Left ventricle myocardium inferior (tissue), 1 donor: ENCODE measurements at regions not wholly inside any gene's neighbourhood (a gene's known extent, or its start where the extent isn't known, plus 50 kb on each side); places are given as distances from the start of the nearest gene placed in this dataset.

Experiments
- DNase-seq: peaks from one replicate; pipeline ENCODE4 v3.0.0-alpha.2; 2020
- H3K27ac ChIP-seq: fragments of 200-600 bp; replicated peaks from 2 replicates; pipeline ENCODE4 v1.8.0; 2021
- H3K27me3 ChIP-seq: fragments of 200-600 bp; 2 replicates; pipeline ENCODE4 v1.8.0; 2021; ENCODE audit warnings: low read depth
- H3K36me3 ChIP-seq: fragments of 200-600 bp; 2 replicates; pipeline ENCODE4 v1.8.0; 2021
- H3K4me1 ChIP-seq: fragments of 200-600 bp; 2 replicates; pipeline ENCODE4 v1.8.0; 2021
- H3K4me3 ChIP-seq: fragments of 200-600 bp; 2 replicates; pipeline ENCODE4 v1.8.0; 2021; ENCODE audit warnings: mild to moderate bottlenecking, moderate library complexity
- H3K9me3 ChIP-seq: fragments of 200-600 bp; replicated peaks from 2 replicates; pipeline ENCODE4 v1.8.0; 2021
- CTCF ChIP-seq: fragments of 200-600 bp; IDR thresholded peaks from 2 replicates; pipeline ENCODE4 v1.8.0; 2021; ENCODE audit warnings: antibody characterized with exemption, mild to moderate bottlenecking, borderline replicate concordance
- intact Hi-C: fragments of 100-400 bp; cut with micrococcal nuclease; formaldehyde crosslinking; loops from one replicate; pipeline ENCODE4 v1.11.0; 2022
- donor health status: DM: no; HTN: yes; CAD: no; lungs with severe emphysema.

GRCh38 chr10:15985690-15986089, 125.4 kb upstream of the MINDY3 start:
- peaks cover 16% of the 10 kb centered on the region for H3K9me3 ChIP-seq
- intact Hi-C loops: no loop called here
- no peak overlapping the region for H3K4me3 ChIP-seq
- H3K36me3 ChIP-seq: no peaks in the 10 kb centered on the region
- no peak for TF ChIP-seq CTCF
- no peaks in the 10 kb centered on the region for H3K27me3 ChIP-seq
- DNase-seq: no peak
- H3K4me1 ChIP-seq: no peaks in the 10 kb centered on the region
- no peak overlapping the region for H3K27ac ChIP-seq

- intact Hi-C loops: no loop called here
- no peak for DNase-seq
- H3K9me3 ChIP-seq: peaks cover 7% of the 10 kb centered on the region
- no peak overlapping the region for H3K27ac ChIP-seq
- H3K27me3 ChIP-seq: no peaks in the 10 kb centered on the region
- H3K4me3 ChIP-seq: no peak overlapping the region
- no peaks in the 10 kb centered on the region for H3K36me3 ChIP-seq
- TF ChIP-seq CTCF: no peak
- no peaks in the 10 kb centered on the region for H3K4me1 ChIP-seq
Observed at GRCh38 chr10:15990535-15991129, 130.3 kb upstream of the MINDY3 start.

- Histone ChIP-seq H3K4me1 (no peaks in the 10 kb centered on the region), H3K27me3 (no peaks in the 10 kb centered on the region), H3K36me3 (no peaks in the 10 kb centered on the region), H3K9me3 (peaks cover 30% of the 10 kb centered on the region), H3K27ac (no peak overlapping the region), H3K4me3 (no peak overlapping the region)
- TF ChIP-seq CTCF: no peak
- no peak for DNase-seq
- intact Hi-C loops: no loop called here
Observed at GRCh38 chr10:15997313-15997712, 137.0 kb upstream of the MINDY3 start.

- intact Hi-C loops: no loop called here
- no peak for TF ChIP-seq CTCF
Observed at GRCh38 chr10:16001581-16001980, 141.3 kb upstream of the MINDY3 start.

GRCh38 chr10:16009785-16010184, 149.5 kb upstream of the MINDY3 start:
- intact Hi-C loops: no loop called here
- no peaks in the 10 kb centered on the region for H3K36me3 ChIP-seq
- H3K9me3 ChIP-seq: peaks cover 13% of the 10 kb centered on the region
- H3K27ac ChIP-seq: no peak overlapping the region
- DNase-seq: no peak
- no peak for TF ChIP-seq CTCF
- no peaks in the 10 kb centered on the region for H3K4me1 ChIP-seq
- no peak overlapping the region for H3K4me3 ChIP-seq
- no peaks in the 10 kb centered on the region for H3K27me3 ChIP-seq

More at GRCh38 chr10:16001581-16001980, 141.3 kb upstream of the MINDY3 start:
- peaks cover 52% of the 10 kb centered on the region for H3K9me3 ChIP-seq
- H3K27ac ChIP-seq: no peak overlapping the region
- no peak for DNase-seq
- no peak overlapping the region for H3K4me3 ChIP-seq
- no peaks in the 10 kb centered on the region for H3K4me1 ChIP-seq
- no peaks in the 10 kb centered on the region for H3K27me3 ChIP-seq
- no peaks in the 10 kb centered on the region for H3K36me3 ChIP-seq
